GM23248 (cell line): ENCODE measurements at regions not wholly inside any gene's neighbourhood (a gene's known extent, or its start where the extent isn't known, plus 50 kb on each side); places are given as distances from the start of the nearest gene placed in this dataset.

ENCODE experiments used
- DNase-seq: peaks from one replicate; pipeline ENCODE4 v3.0.0-alpha.2; 2015
- H2AFZ ChIP-seq: fragments of 200-600 bp; sonication (generic); 2 replicates; pipeline ENCODE4 v1.6.1; 2016; ENCODE audit warnings: antibody characterized with exemption
- H3F3A ChIP-seq: fragments of 200-600 bp; sonication (generic); 2 replicates; pipeline ENCODE4 v1.6.1; 2016; ENCODE audit warnings: mild to moderate bottlenecking, antibody characterized with exemption, mixed run types; ENCODE audit not compliant: insufficient read depth
- H3K27ac ChIP-seq: fragments of 200-600 bp; sonication (generic); 2 replicates; pipeline ENCODE4 v1.5.1; 2016; ENCODE audit warnings: mild to moderate bottlenecking
- H3K27me3 ChIP-seq: fragments of 200-600 bp; sonication (generic); replicated peaks from 2 replicates; pipeline ENCODE4 v1.6.1; 2016; ENCODE audit warnings: mild to moderate bottlenecking; ENCODE audit not compliant: insufficient read depth
- H3K36me3 ChIP-seq: fragments of 200-600 bp; sonication (generic); 2 replicates; pipeline ENCODE4 v1.6.1; 2016; ENCODE audit warnings: low read depth, mild to moderate bottlenecking
- H3K4me1 ChIP-seq: fragments of 200-600 bp; sonication (generic); 2 replicates; pipeline ENCODE4 v1.6.1; 2016; ENCODE audit warnings: mild to moderate bottlenecking; ENCODE audit not compliant: insufficient read depth
- H3K4me2 ChIP-seq: fragments of 200-600 bp; sonication (generic); one replicate; pipeline ENCODE4 v1.6.1; 2016; ENCODE audit warnings: mild to moderate bottlenecking; ENCODE audit not compliant: unreplicated experiment
- H3K4me3 ChIP-seq: fragments of 200-600 bp; sonication (generic); 2 replicates; pipeline ENCODE4 v1.5.1; 2016; ENCODE audit warnings: mild to moderate bottlenecking
- H3K79me2 ChIP-seq: fragments of 200-600 bp; sonication (generic); 2 replicates; pipeline ENCODE4 v1.6.1; 2016; ENCODE audit warnings: mild to moderate bottlenecking; ENCODE audit not compliant: insufficient read depth
- H3K9ac ChIP-seq: fragments of 200-600 bp; sonication (generic); 2 replicates; pipeline ENCODE4 v1.6.1; 2016; ENCODE audit warnings: mild to moderate bottlenecking
- H3K9me2 ChIP-seq: fragments of 200-600 bp; sonication (generic); 2 replicates; pipeline ENCODE4 v1.6.1; 2016; ENCODE audit warnings: mixed run types, mild to moderate bottlenecking, moderate library complexity; ENCODE audit not compliant: insufficient read depth
- H3K9me3 ChIP-seq: fragments of 200-600 bp; sonication (generic); one replicate; pipeline ENCODE4 v1.6.1; 2017; ENCODE audit warnings: low read depth
- H4K20me1 ChIP-seq: fragments of 200-600 bp; sonication (generic); 2 replicates; pipeline ENCODE4 v1.6.0; 2016; ENCODE audit not compliant: insufficient read depth
- EZH2 ChIP-seq: fragments of 200-600 bp; sonication (generic); IDR thresholded peaks from 2 replicates; pipeline ENCODE4 v1.6.1; 2018; ENCODE audit warnings: antibody characterized with exemption, mild to moderate bottlenecking; ENCODE audit not compliant: insufficient read depth, poor library complexity, severe bottlenecking
- EZH2phosphoT487 ChIP-seq: fragments of 200-600 bp; sonication (generic); IDR thresholded peaks from 2 replicates; pipeline ENCODE4 v1.6.1; 2018; ENCODE audit warnings: antibody characterized with exemption, moderate library complexity, mild to moderate bottlenecking, low read depth; ENCODE audit not compliant: insufficient read depth
- WGBS, 2 experiments: methylation state at CpG; one replicate each; pipeline ENCODE4 v1.1.6; 2015 to 2017; ENCODE audit warnings: low lambda C conversion rate in 2 of 2, low coverage in 1 of 2; ENCODE audit errors: missing lambda C conversion rate in 2 of 2; 5-methylcytosine and 5-hydroxymethylcytosine counted together
- in situ Hi-C: fragments of 300-500 bp; cut with MboI; formaldehyde crosslinking; loops from 2 replicates; pipeline ENCODE4 v1.15.0; 2020

- in situ Hi-C loops, result no loop called here
- H3K4me2 ChIP-seq, result no peak overlapping the region
- no peaks in the 10 kb centered on the region for H3F3A ChIP-seq
- TF ChIP-seq EZH2phosphoT487 (no peak), EZH2 (no peak)
- no peaks in the 10 kb centered on the region for H3K79me2 ChIP-seq
- H3K9ac ChIP-seq, result no peak overlapping the region
- no peaks in the 10 kb centered on the region for H3K4me1 ChIP-seq
- no peaks in the 10 kb centered on the region for H3K9me3 ChIP-seq
- H3K9me2 ChIP-seq, result no peaks in the 10 kb centered on the region; the same call in 1 of the 2 replicates
- no peaks in the 10 kb centered on the region for H3K27me3 ChIP-seq
- no peak overlapping the region for H2AFZ ChIP-seq
- H4K20me1 ChIP-seq, result no peaks in the 10 kb centered on the region
- no peak for DNase-seq
- H3K4me3 ChIP-seq, result no peak overlapping the region
- no peak overlapping the region for H3K27ac ChIP-seq
- no peaks in the 10 kb centered on the region for H3K36me3 ChIP-seq
These were observed 361.6 kb downstream of the GABRG2 start for GRCh38 chr5:162429142-162429541.

- Histone ChIP-seq H3K9ac (no peak overlapping the region), H3K9me2 (no peaks in the 10 kb centered on the region; the same call in 1 of the 2 replicates), H3K27ac (no peak overlapping the region), H2AFZ (no peak overlapping the region), H3K4me1 (no peaks in the 10 kb centered on the region), H3K4me3 (no peak overlapping the region), H3F3A (no peaks in the 10 kb centered on the region), H3K36me3 (no peaks in the 10 kb centered on the region), H3K9me3 (no peaks in the 10 kb centered on the region), H3K79me2 (no peaks in the 10 kb centered on the region), H3K27me3 (no peaks in the 10 kb centered on the region), H3K4me2 (no peak overlapping the region), H4K20me1 (no peaks in the 10 kb centered on the region)
- TF ChIP-seq EZH2 (no peak), EZH2phosphoT487 (no peak)
- in situ Hi-C loops, result no loop called here
- DNase-seq, result no peak
- WGBS, 2 experiments, result 0% methylated on average over 1 of the region's 1 CpG
These were observed 366.7 kb downstream of the GABRG2 start for GRCh38 chr5:162434281-162434680.

DNA sequence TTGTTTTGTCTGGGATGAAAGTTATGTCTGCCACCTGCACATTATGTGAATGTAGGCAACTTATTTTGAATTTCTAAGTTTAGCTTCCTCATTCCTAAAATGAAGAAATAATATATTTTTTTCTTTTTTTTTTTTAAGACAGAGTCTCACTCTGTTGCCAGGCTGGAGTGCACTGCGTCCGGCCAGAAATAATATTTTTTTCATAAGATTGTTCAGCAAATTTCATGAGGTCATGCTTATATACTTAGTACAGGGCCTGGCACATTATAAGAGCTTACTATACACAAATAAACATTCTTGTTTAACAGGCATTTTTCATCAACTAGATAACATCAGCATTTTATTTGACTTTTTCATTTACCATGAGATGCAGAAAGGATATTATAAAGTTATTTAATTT is 368.5 kb downstream of the GABRG2 start:
- no peak overlapping the region for H3K4me2 ChIP-seq
- H3F3A ChIP-seq, result no peaks in the 10 kb centered on the region
- H3K9me3 ChIP-seq, result no peaks in the 10 kb centered on the region
- in situ Hi-C loops, result no loop called here
- H3K4me3 ChIP-seq, result no peak overlapping the region
- no peaks in the 10 kb centered on the region for H4K20me1 ChIP-seq
- H3K9me2 ChIP-seq, result no peaks in the 10 kb centered on the region; the same call in 1 of the 2 replicates
- no peak for TF ChIP-seq EZH2
- H3K27ac ChIP-seq, result no peak overlapping the region
- no peaks in the 10 kb centered on the region for H3K36me3 ChIP-seq
- H2AFZ ChIP-seq, result no peak overlapping the region
- H3K79me2 ChIP-seq, result no peaks in the 10 kb centered on the region
- 69 to 71% methylated on average over 2 of the region's 2 CpGs for whole genome bisulfite sequencing, 2 experiments
- no peaks in the 10 kb centered on the region for H3K4me1 ChIP-seq
- H3K9ac ChIP-seq, result no peak overlapping the region
- DNase-seq, result no peak
- H3K27me3 ChIP-seq, result no peaks in the 10 kb centered on the region

GRCh38 chr5:162444129-162444762 is 376.7 kb downstream of the GABRG2 start:
- Histone ChIP-seq H3K27me3 (no peaks in the 10 kb centered on the region), H3F3A (no peaks in the 10 kb centered on the region), H3K79me2 (no peaks in the 10 kb centered on the region), H3K27ac (no peak overlapping the region), H4K20me1 (no peaks in the 10 kb centered on the region), H3K4me2 (no peak overlapping the region), H3K9me2 (no peaks in the 10 kb centered on the region), H3K9me3 (no peaks in the 10 kb centered on the region), H3K4me3 (no peak overlapping the region), H3K36me3 (no peaks in the 10 kb centered on the region), H3K4me1 (no peaks in the 10 kb centered on the region), H3K9ac (no peak overlapping the region), H2AFZ (no peak overlapping the region)
- in situ Hi-C loops, result no loop called here
- WGBS, 2 experiments, result 25 to 37% methylated on average over 6 of the region's 6 CpGs
- DNase-seq, result no peak
- TF ChIP-seq EZH2phosphoT487, result no peak

DNA sequence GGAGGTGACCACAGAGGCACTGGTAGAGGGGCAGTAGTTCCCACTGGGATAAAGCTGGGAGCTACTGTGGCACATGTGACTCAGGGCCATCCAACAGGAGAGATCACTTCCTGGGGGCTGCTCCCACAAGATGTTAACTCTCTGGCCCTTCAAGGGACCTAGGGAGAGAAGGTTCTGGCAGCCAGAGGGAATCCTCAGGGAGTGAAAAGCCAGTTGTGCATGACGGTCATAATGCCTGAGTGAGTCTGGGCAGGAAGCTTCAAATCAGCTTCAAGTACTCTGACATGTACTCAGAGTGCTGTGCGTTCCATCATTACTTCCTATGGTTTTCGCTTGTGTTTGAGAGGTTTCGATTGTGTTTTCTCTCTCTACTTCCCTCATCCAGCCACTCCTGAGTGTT is 388.5 kb downstream of the GABRG2 start:
- H4K20me1 ChIP-seq, result no peaks in the 10 kb centered on the region
- no peaks in the 10 kb centered on the region for H3K36me3 ChIP-seq
- WGBS, 2 experiments, result 36 to 39% methylated on average over 4 of the region's 4 CpGs
- in situ Hi-C loops, result no loop called here
- H3K27me3 ChIP-seq, result no peaks in the 10 kb centered on the region
- no peak for TF ChIP-seq EZH2phosphoT487
- no peak for TF ChIP-seq EZH2
- H3K4me1 ChIP-seq, result no peaks in the 10 kb centered on the region
- H3K27ac ChIP-seq, result no peak overlapping the region
- H2AFZ ChIP-seq, result no peak overlapping the region
- H3K9ac ChIP-seq, result no peak overlapping the region
- H3K79me2 ChIP-seq, result no peaks in the 10 kb centered on the region
- H3K9me3 ChIP-seq, result no peaks in the 10 kb centered on the region
- no peaks in the 10 kb centered on the region for H3F3A ChIP-seq
- DNase-seq, result no peak
- no peak overlapping the region for H3K4me3 ChIP-seq
- H3K9me2 ChIP-seq, result no peaks in the 10 kb centered on the region
- H3K4me2 ChIP-seq, result no peak overlapping the region
